ENCODE measurements at regions not wholly inside any gene's neighbourhood (a gene's known extent, or its start where the extent isn't known, plus 50 kb on each side); places are given as distances from the start of the nearest gene placed in this dataset.
"Not testable (repeated sequence)": the region's sequence is repeated elsewhere in the genome, so short reads cannot be mapped to it uniquely, and the experiment has no call there.

DNA sequence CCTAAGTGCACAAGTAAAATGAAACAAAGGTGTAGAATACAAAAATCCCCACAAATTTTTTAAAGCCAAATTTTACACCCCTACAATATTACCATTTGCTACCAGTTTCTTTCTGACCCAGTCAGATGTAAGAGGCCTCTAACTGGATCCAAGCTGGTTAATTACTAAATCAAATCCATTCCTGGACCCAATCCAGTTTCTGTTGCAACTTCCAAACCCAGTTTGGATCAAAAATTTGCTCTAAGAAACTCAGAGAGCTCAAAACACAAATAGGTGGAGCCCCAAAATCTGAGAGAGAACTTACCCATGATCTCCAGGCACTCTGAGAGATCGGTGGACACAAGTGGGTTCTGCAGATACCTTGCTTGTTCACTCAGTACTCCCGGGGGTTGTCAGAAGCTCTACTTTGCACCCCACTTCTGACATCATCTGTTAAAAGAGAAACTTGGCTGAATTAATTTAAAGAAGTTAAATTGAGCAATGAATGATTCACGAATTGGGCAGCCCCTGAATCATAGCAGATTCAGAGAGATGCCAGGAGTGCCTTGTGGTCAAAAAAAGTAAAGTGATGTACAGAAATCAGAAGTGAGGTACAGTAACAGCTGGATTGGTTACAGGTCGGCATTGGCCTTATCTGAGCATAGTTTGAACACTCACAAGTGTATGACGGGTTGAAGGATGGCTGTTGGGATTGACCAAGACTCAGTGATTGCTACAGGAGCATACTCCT, 448.0 kb downstream of the KCNT2 start:
- Histone ChIP-seq H3K27ac (ENCODE audit: low read length) (no peak overlapping the region), H3K9me3 (ENCODE audit: insufficient read depth, low read depth, low read length) (no peaks in the 10 kb centered on the region), H3K36me3 (ENCODE audit: insufficient read depth, low read depth, low read length) (no peaks in the 10 kb centered on the region), H3K4me3 (ENCODE audit: low read length) (no peak overlapping the region), H3K9ac (ENCODE audit: low read depth, low read length) (no peak overlapping the region), H3K4me1 (ENCODE audit: insufficient read depth, low read length) (no peaks in the 10 kb centered on the region), H3K27me3 (ENCODE audit: insufficient read depth, low read length) (no peaks in the 10 kb centered on the region)

DNA sequence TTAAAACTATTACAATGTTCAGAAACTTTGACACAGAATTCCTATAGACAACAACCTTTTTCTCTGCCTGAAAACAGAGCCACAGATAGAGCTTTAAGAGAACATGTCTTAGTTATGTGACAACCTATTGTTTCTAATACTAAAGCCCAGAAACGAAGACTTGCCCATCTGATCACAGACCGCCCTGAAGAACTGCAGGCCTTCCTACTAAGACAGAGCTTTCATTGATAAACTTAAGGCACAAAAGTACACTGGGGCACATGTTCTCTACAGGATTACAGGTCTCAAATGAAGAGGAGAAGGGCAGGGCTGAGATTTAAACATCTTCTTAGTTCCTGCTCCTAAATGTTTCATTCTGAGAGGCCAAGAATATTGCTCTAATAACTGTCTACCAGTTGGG, 452.7 kb downstream of the KCNT2 start:
- H3K27me3 ChIP-seq (ENCODE audit: insufficient read depth, low read length), result no peaks in the 10 kb centered on the region
- H3K9ac ChIP-seq (ENCODE audit: low read depth, low read length), result no peak overlapping the region
- H3K9me3 ChIP-seq (ENCODE audit: insufficient read depth, low read depth, low read length), result no peaks in the 10 kb centered on the region
- H3K36me3 ChIP-seq (ENCODE audit: insufficient read depth, low read depth, low read length), result no peaks in the 10 kb centered on the region
- H3K27ac ChIP-seq (ENCODE audit: low read length), result no peak overlapping the region
- no peaks in the 10 kb centered on the region for H3K4me1 ChIP-seq (ENCODE audit: insufficient read depth, low read length)
- H3K4me3 ChIP-seq (ENCODE audit: low read length), result no peak overlapping the region

DNA sequence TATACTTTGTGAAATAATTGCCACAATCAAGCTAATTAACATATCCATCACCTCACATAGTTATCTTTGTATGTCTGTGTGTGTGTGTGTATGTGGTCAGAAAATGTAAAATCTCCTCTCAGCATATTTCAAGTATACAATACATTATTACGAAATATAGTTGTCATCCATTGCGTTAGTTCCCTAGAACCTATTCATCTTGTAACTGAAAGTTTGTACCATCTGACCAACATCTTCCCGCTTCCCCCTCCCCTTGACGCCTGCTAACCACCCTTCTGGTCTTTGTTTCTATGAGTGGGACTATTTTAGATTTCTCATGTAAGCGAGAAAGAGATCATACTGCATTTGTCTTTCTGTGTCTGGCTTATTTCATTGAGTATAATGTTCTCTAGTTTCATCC, 455.3 kb downstream of the KCNT2 start:
- H3K4me1 ChIP-seq (ENCODE audit: insufficient read depth, low read length), result no peaks in the 10 kb centered on the region
- H3K36me3 ChIP-seq (ENCODE audit: insufficient read depth, low read depth, low read length), result no peaks in the 10 kb centered on the region
- no peak overlapping the region for H3K27ac ChIP-seq (ENCODE audit: low read length)
- no peak overlapping the region for H3K4me3 ChIP-seq (ENCODE audit: low read length)
- H3K9ac ChIP-seq (ENCODE audit: low read depth, low read length), result no peak overlapping the region
- no peaks in the 10 kb centered on the region for H3K9me3 ChIP-seq (ENCODE audit: insufficient read depth, low read depth, low read length)
- no peaks in the 10 kb centered on the region for H3K27me3 ChIP-seq (ENCODE audit: insufficient read depth, low read length)

DNA sequence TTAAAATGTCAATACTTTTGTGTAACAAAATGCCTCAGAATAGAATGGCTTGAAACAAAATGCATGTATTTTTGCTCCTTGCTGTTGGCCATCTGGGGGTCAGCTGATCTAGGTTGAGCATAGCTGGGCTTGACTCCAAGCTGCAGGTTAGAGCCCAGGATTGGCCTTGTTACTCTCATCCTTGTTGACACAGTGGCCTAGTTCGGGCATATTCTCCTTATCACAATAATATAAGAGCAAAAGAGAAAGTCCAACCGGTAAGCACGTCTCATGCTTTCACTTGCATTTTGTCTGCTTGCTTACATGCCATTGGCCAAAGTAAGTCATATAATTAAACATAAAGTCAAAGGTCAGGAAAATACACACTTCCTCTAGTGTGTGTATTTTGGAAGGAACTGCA, 456.2 kb downstream of the KCNT2 start:
- no peaks in the 10 kb centered on the region for H3K36me3 ChIP-seq (ENCODE audit: insufficient read depth, low read depth, low read length)
- no peaks in the 10 kb centered on the region for H3K9me3 ChIP-seq (ENCODE audit: insufficient read depth, low read depth, low read length)
- no peaks in the 10 kb centered on the region for H3K27me3 ChIP-seq (ENCODE audit: insufficient read depth, low read length)
- H3K4me3 ChIP-seq (ENCODE audit: low read length), result no peak overlapping the region
- H3K9ac ChIP-seq (ENCODE audit: low read depth, low read length), result no peak overlapping the region
- H3K4me1 ChIP-seq (ENCODE audit: insufficient read depth, low read length), result no peaks in the 10 kb centered on the region
- no peak overlapping the region for H3K27ac ChIP-seq (ENCODE audit: low read length)

DNA sequence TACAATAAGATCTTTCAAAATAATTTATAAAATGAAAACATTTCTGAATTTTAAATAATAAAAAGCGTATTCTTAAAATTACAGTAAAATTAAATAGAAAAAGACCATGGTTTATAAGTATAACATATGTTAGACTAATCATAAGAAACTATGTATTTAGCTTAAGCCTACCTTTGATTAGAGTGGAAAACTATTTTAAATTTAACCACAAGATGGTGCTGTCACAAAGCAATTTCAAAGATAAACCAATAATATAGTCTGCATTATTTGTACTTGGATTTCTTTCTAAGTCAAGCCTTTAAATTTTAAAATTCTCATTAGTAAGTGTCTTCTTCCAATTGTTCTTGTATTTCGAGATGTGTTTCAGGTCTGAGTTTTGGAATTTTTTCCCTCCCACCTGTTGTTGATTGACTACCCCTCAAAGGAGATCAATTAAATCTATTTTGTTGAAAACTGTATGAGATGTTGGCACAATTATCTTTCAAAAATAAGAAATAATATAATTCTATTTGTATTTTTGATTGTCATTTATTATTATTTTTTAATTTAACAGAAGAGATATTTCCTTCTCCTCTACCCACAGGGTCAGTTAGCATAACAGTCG, 459.8 kb downstream of the KCNT2 start:
- H3K27ac ChIP-seq (ENCODE audit: low read length), result no peak overlapping the region
- H3K4me1 ChIP-seq (ENCODE audit: insufficient read depth, low read length), result no peaks in the 10 kb centered on the region; the same call in 1 of the 2 replicates
- H3K4me3 ChIP-seq (ENCODE audit: low read length), result no peak overlapping the region
- no peak overlapping the region for H3K9ac ChIP-seq (ENCODE audit: low read depth, low read length)
- H3K27me3 ChIP-seq (ENCODE audit: insufficient read depth, low read length), result no peaks in the 10 kb centered on the region
- no peaks in the 10 kb centered on the region for H3K36me3 ChIP-seq (ENCODE audit: insufficient read depth, low read depth, low read length)
- H3K9me3 ChIP-seq (ENCODE audit: insufficient read depth, low read depth, low read length), result no peaks in the 10 kb centered on the region

DNA sequence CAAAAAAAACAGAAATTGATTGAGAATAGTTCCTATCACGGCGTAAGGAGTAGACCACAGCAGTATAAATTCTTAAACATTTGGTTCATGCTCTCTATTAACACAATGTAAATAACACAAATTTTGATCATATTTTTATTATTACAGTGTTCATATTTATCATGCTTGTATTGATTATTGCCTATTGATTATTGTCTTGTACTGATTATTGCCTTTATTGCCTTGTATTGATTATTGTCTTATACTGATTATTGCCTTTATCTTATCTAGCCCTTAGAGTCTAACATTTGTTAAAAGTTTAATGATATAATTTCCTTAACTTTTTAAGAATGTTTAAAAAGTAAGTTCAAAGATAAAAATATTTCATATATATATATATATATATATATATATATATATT, 460.7 kb downstream of the KCNT2 start:
- Histone ChIP-seq H3K36me3 (ENCODE audit: insufficient read depth, low read depth, low read length) (no peaks in the 10 kb centered on the region), H3K27me3 (ENCODE audit: insufficient read depth, low read length) (no peaks in the 10 kb centered on the region), H3K27ac (ENCODE audit: low read length) (no peak overlapping the region), H3K9me3 (ENCODE audit: insufficient read depth, low read depth, low read length) (no peaks in the 10 kb centered on the region), H3K9ac (ENCODE audit: low read depth, low read length) (no peak overlapping the region), H3K4me1 (ENCODE audit: insufficient read depth, low read length) (no peaks in the 10 kb centered on the region; the same call in 1 of the 2 replicates), H3K4me3 (ENCODE audit: low read length) (no peak overlapping the region)

DNA sequence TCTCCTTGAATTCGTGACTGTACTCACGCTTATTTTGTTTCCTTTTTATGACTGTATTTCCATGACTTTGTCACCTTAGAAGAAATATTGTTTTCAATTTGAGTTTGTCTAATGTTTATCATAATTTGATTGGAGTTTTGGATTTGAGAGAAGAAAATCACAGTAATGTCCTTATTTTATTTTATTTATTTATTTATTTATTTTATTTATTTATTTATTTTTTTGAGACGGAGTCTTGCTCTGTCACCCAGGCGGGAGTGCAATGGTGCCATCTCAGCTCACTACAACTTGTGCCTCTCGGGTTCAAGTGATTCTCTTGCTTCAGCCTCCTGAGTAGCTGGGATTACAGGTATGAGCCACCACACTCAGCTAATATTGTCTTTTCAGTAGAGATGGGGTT, 463.1 kb downstream of the KCNT2 start:
- H3K4me3 ChIP-seq (ENCODE audit: low read length); H3K36me3 ChIP-seq (ENCODE audit: insufficient read depth, low read depth, low read length); H3K9me3 ChIP-seq (ENCODE audit: insufficient read depth, low read depth, low read length); H3K4me1 ChIP-seq (ENCODE audit: insufficient read depth, low read length); H3K27me3 ChIP-seq (ENCODE audit: insufficient read depth, low read length); H3K27ac ChIP-seq (ENCODE audit: low read length); H3K9ac ChIP-seq (ENCODE audit: low read depth, low read length): not testable (repeated sequence)

DNA sequence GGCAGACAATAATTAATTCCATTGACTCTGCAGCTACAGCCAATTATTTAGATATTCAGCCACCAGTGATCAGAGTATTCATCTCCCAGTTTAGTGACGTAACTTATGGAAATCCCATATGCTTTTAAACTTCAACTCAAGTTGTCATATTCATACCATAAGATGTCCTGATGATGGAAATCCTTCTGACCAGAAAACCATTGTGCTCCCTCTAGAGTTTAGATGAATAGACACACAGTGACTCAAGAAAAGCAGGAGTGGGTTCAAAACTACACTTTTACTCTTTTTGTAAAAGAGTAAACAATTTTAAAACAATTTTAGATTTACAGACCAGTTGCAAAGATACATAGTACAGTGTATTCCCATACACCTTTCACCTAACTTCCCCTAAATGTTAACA, 463.7 kb downstream of the KCNT2 start:
- Histone ChIP-seq H3K9ac (ENCODE audit: low read depth, low read length) (no peak overlapping the region), H3K27ac (ENCODE audit: low read length) (no peak overlapping the region), H3K9me3 (ENCODE audit: insufficient read depth, low read depth, low read length) (no peaks in the 10 kb centered on the region), H3K27me3 (ENCODE audit: insufficient read depth, low read length) (no peaks in the 10 kb centered on the region), H3K36me3 (ENCODE audit: insufficient read depth, low read depth, low read length) (no peaks in the 10 kb centered on the region), H3K4me3 (ENCODE audit: low read length) (no peak overlapping the region), H3K4me1 (ENCODE audit: insufficient read depth, low read length) (peaks cover 4% of the 10 kb centered on the region; the same call in 1 of the 2 replicates)

DNA sequence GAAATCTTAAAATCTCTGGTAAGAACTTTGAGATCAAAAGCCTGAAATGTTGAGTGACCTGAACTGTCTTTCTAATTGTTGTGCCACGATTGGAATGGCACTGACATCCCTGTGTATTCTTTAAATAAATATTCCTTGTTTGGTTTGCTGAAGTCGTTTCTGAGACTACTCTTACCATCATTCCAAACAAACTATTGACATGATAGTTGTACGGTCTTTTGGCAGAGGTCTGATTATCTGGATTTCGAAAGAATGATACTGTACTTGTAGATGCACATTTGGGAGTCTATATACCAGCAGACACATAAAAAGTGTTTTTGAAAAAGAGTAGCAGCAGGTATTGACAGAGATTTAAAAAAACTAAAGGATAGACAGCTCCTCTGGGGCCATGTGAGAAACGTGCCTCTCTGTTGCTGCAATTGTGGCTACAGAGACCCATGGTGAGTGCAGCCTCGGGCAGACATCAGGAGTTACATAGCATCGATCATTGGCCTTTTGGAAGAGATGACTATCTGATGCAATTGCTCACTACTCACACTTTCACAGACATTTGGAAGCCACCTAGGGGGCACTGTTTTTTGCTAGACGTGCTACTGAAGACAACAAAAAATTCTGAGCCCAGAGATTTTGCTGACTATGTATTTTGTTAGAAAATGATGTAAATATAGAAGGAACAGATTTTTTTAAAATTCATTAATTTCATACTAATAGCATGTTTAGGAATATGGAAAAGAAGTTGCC, 464.5 kb downstream of the KCNT2 start:
- Histone ChIP-seq H3K9me3 (ENCODE audit: insufficient read depth, low read depth, low read length) (no peaks in the 10 kb centered on the region), H3K36me3 (ENCODE audit: insufficient read depth, low read depth, low read length) (no peaks in the 10 kb centered on the region), H3K27ac (ENCODE audit: low read length) (no peak overlapping the region), H3K4me3 (ENCODE audit: low read length) (no peak overlapping the region), H3K9ac (ENCODE audit: low read depth, low read length) (no peak overlapping the region), H3K27me3 (ENCODE audit: insufficient read depth, low read length) (no peaks in the 10 kb centered on the region), H3K4me1 (ENCODE audit: insufficient read depth, low read length) (peaks cover 4% of the 10 kb centered on the region; the same call in 1 of the 2 replicates)

DNA sequence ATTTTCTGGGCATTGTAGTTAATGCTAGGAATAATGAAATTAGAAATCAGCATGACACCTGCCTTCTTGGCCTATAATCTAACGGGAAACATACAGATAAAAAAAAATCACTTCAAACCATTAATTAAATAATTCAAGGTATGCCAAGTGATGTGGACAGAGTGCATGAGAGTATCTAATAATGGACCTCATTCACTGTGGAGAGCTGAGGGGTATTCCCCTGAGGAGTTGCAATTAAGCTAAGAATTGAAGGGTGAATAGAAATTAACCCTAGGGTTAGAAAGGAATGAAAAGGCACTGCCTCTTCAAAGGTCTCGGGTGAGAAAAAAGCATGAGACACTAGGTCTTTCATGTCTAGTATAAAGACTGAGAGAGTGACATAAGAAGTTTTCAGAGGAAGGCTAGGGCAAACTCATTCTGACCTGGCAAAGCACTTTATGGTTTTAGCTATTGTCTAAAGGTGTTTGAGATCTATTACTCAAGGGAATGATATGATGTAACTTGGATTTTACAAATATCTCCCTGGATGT, 466.1 kb downstream of the KCNT2 start:
- Histone ChIP-seq H3K36me3 (ENCODE audit: insufficient read depth, low read depth, low read length) (no peaks in the 10 kb centered on the region), H3K27me3 (ENCODE audit: insufficient read depth, low read length) (no peaks in the 10 kb centered on the region), H3K27ac (ENCODE audit: low read length) (no peak overlapping the region), H3K9ac (ENCODE audit: low read depth, low read length) (no peak overlapping the region), H3K4me3 (ENCODE audit: low read length) (no peak overlapping the region), H3K4me1 (ENCODE audit: insufficient read depth, low read length) (peaks cover 4% of the 10 kb centered on the region; the same call in 1 of the 2 replicates), H3K9me3 (ENCODE audit: insufficient read depth, low read depth, low read length) (no peaks in the 10 kb centered on the region)

DNA sequence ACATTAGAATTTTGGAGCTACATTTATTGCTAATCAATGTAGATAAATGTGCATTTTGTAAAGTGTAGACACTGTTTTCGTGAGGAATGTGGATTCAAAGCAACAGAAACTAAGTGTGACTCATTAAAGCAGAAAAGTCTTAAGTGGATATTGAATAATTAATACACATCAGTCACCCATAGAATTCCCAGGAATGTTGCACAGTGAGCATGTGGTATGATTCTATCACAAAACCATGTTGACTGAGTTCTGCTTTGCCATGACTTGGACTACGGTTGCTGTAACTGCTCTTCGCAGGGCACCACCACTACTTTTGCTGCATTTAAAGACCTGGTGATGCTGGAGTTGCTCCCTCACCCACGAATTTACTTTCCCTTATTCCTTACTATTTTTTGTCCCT, 471.8 kb downstream of the KCNT2 start:
- no peaks in the 10 kb centered on the region for H3K36me3 ChIP-seq (ENCODE audit: insufficient read depth, low read depth, low read length)
- H3K4me3 ChIP-seq (ENCODE audit: low read length), result no peak overlapping the region
- no peaks in the 10 kb centered on the region for H3K4me1 ChIP-seq (ENCODE audit: insufficient read depth, low read length)
- H3K9ac ChIP-seq (ENCODE audit: low read depth, low read length), result no peak overlapping the region
- no peaks in the 10 kb centered on the region for H3K9me3 ChIP-seq (ENCODE audit: insufficient read depth, low read depth, low read length)
- no peak overlapping the region for H3K27ac ChIP-seq (ENCODE audit: low read length)
- no peaks in the 10 kb centered on the region for H3K27me3 ChIP-seq (ENCODE audit: insufficient read depth, low read length)

DNA sequence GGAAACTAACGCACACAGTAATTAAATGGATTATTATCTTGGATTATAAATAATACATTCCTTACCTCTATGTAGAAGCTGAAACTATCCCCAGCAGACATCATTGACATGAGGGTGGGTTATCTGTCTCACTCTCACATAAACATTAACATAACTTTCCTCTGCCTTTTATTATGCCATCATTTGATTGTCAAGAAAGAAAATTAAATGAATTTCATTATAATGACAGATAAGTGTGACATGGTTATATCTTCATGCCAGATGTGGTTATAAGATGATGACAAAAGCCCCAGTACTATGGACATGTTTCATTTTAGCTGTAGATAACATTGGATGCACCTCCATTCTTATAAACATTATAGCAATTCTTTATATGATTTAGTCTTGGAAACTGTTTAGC, 476.5 kb downstream of the KCNT2 start:
- Histone ChIP-seq H3K4me3 (ENCODE audit: low read length) (no peak overlapping the region), H3K27me3 (ENCODE audit: insufficient read depth, low read length) (no peaks in the 10 kb centered on the region), H3K9ac (ENCODE audit: low read depth, low read length) (no peak overlapping the region), H3K27ac (ENCODE audit: low read length) (no peak overlapping the region), H3K9me3 (ENCODE audit: insufficient read depth, low read depth, low read length) (no peaks in the 10 kb centered on the region), H3K36me3 (ENCODE audit: insufficient read depth, low read depth, low read length) (no peaks in the 10 kb centered on the region), H3K4me1 (ENCODE audit: insufficient read depth, low read length) (no peaks in the 10 kb centered on the region)
